ENCODE measurements at regions not wholly inside any gene's neighbourhood (a gene's known extent, or its start where the extent isn't known, plus 50 kb on each side); places are given as distances from the start of the nearest gene placed in this dataset.

DNA sequence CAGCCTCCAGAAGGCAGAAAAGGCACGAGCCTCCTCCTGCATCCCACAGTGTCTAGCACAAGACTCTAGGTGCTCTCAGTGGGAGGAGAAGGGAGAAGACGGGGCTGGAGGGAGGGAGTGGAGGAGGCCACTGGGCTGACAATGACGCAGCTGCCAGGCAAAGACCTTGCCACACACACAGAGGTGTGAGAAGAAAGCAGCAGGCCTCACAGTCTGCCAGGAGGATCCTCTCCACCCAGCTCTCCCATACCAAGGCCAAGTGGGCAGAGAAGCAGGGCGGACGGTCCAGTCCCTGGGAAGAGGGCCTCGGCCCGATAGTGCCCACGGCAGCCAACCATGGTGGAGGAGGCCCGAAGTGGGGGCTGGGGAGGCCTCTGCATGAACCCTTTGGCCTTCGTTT lies 78.9 kb downstream of the NCOR2 start:
- TF ChIP-seq, protein P1, sequence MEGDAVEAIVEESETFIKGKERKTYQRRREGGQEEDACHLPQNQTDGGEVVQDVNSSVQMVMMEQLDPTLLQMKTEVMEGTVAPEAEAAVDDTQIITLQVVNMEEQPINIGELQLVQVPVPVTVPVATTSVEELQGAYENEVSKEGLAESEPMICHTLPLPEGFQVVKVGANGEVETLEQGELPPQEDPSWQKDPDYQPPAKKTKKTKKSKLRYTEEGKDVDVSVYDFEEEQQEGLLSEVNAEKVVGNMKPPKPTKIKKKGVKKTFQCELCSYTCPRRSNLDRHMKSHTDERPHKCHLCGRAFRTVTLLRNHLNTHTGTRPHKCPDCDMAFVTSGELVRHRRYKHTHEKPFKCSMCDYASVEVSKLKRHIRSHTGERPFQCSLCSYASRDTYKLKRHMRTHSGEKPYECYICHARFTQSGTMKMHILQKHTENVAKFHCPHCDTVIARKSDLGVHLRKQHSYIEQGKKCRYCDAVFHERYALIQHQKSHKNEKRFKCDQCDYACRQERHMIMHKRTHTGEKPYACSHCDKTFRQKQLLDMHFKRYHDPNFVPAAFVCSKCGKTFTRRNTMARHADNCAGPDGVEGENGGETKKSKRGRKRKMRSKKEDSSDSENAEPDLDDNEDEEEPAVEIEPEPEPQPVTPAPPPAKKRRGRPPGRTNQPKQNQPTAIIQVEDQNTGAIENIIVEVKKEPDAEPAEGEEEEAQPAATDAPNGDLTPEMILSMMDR (IDR thresholded peaks at IDR 0.05; ENCODE audit: borderline replicate concordance, extremely low read depth, low read length, poor library complexity, severe bottlenecking) = no peak
- TF ChIP-seq EZH2 (IDR thresholded peaks at IDR 0.05; ENCODE audit: borderline replicate concordance, low read depth, low read length, severe bottlenecking) = no peak
